Duodenal mucosa (tissue), 2 donors: ENCODE measurements at regions not wholly inside any gene's neighbourhood (a gene's known extent, or its start where the extent isn't known, plus 50 kb on each side); places are given as distances from the start of the nearest gene placed in this dataset.

Experiments used
- H3K27ac ChIP-seq: one replicate; pipeline ENCODE4 v1.7.0; 2013; ENCODE audit warnings: low read depth, low read length
- H3K27me3 ChIP-seq, 2 donors: one replicate each; pipeline ENCODE4 v1.7.0; 2013; ENCODE audit warnings: low read length in 2 of 2, control low read depth in 1 of 2; ENCODE audit not compliant: insufficient read depth in 2 of 2, control insufficient read depth in 1 of 2
- H3K36me3 ChIP-seq, 2 donors: one replicate each; pipeline ENCODE4 v1.7.0; 2013; ENCODE audit warnings: low read length in 2 of 2, control low read depth in 1 of 2; ENCODE audit not compliant: insufficient read depth in 2 of 2, control insufficient read depth in 1 of 2
- H3K4me1 ChIP-seq, 2 donors: one replicate each; pipeline ENCODE4 v1.7.0; 2013; ENCODE audit warnings: low read length in 2 of 2, control low read depth in 1 of 2; ENCODE audit not compliant: insufficient read depth in 2 of 2, control insufficient read depth in 1 of 2
- H3K4me3 ChIP-seq, 2 donors: one replicate each; pipeline ENCODE4 v1.7.0; 2013; ENCODE audit warnings: low read length in 2 of 2, low read depth in 1 of 2
- H3K9ac ChIP-seq, 2 donors: one replicate each; pipeline ENCODE4 v1.7.0; 2013; ENCODE audit warnings: low read length in 2 of 2, low read depth in 1 of 2
- H3K9me3 ChIP-seq, 2 donors: one replicate each; pipeline ENCODE4 v1.7.0; 2013; ENCODE audit warnings: low read length in 2 of 2, control low read depth in 1 of 2; ENCODE audit not compliant: control insufficient read depth in 1 of 2

GRCh38 chr5:152883066-152883775 lies 478.1 kb upstream of the NMUR2 start:
- H3K4me3 ChIP-seq, result no peak overlapping the region
- no peak overlapping the region for H3K9ac ChIP-seq
- H3K4me1 ChIP-seq, result no peaks in the 10 kb centered on the region
- H3K27me3 ChIP-seq, result no peaks in the 10 kb centered on the region
- H3K27ac ChIP-seq, result no peak overlapping the region
- H3K9me3 ChIP-seq, result no peaks in the 10 kb centered on the region
- H3K36me3 ChIP-seq, result no peaks in the 10 kb centered on the region

- Histone ChIP-seq H3K27ac (no peak overlapping the region), H3K4me1 (no peaks in the 10 kb centered on the region), H3K9me3 (no peaks in the 10 kb centered on the region), H3K27me3 (no peaks in the 10 kb centered on the region), H3K9ac (no peak overlapping the region), H3K36me3 (no peaks in the 10 kb centered on the region), H3K4me3 (no peak overlapping the region)
Measured at GRCh38 chr5:152884006-152884405, 478.9 kb upstream of the NMUR2 start.

GRCh38 chr5:152900332-152900731 lies 495.3 kb upstream of the NMUR2 start:
- Histone ChIP-seq H3K4me1 (no peaks in the 10 kb centered on the region), H3K9ac (no peak overlapping the region), H3K36me3 (no peaks in the 10 kb centered on the region), H3K27ac (no peak overlapping the region), H3K27me3 (no peaks in the 10 kb centered on the region), H3K4me3 (no peak overlapping the region), H3K9me3 (peaks cover 0 to 3% of the 10 kb centered on the region in 2 donors)

- Histone ChIP-seq H3K4me3 (no peak overlapping the region), H3K27me3 (no peaks in the 10 kb centered on the region), H3K36me3 (no peaks in the 10 kb centered on the region), H3K27ac (no peak overlapping the region), H3K4me1 (no peaks in the 10 kb centered on the region), H3K9me3 (peaks cover 0 to 8% of the 10 kb centered on the region in 2 donors), H3K9ac (no peak overlapping the region)
Measured at GRCh38 chr5:152901754-152902153, 496.7 kb upstream of the NMUR2 start.

GRCh38 chr5:152905286-152905685 lies 500.2 kb upstream of the NMUR2 start:
- Histone ChIP-seq H3K4me3 (no peak overlapping the region), H3K36me3 (no peaks in the 10 kb centered on the region), H3K27me3 (no peaks in the 10 kb centered on the region), H3K4me1 (no peaks in the 10 kb centered on the region), H3K9me3 (peaks cover under 1 to 5% of the 10 kb centered on the region in 2 donors), H3K27ac (no peak overlapping the region), H3K9ac (no peak overlapping the region)

- Histone ChIP-seq H3K9me3 (peaks cover 5% of the 10 kb centered on the region in 2 donors), H3K4me1 (no peaks in the 10 kb centered on the region), H3K4me3 (no peak overlapping the region), H3K36me3 (no peaks in the 10 kb centered on the region), H3K27ac (no peak overlapping the region), H3K27me3 (no peaks in the 10 kb centered on the region), H3K9ac (no peak overlapping the region)
Measured at GRCh38 chr5:152907488-152908245, 502.6 kb upstream of the NMUR2 start.

GRCh38 chr5:152912924-152913323 lies 507.8 kb upstream of the NMUR2 start:
- Histone ChIP-seq H3K4me1 (no peaks in the 10 kb centered on the region), H3K4me3 (no peak overlapping the region), H3K9me3 (peaks cover 4 to 5% of the 10 kb centered on the region in 2 donors), H3K36me3 (no peaks in the 10 kb centered on the region), H3K27ac (no peak overlapping the region), H3K27me3 (no peaks in the 10 kb centered on the region), H3K9ac (no peak overlapping the region)

GRCh38 chr5:152932621-152933020 lies 527.5 kb upstream of the NMUR2 start:
- no peaks in the 10 kb centered on the region for H3K36me3 ChIP-seq
- no peak overlapping the region for H3K27ac ChIP-seq
- H3K4me3 ChIP-seq, result no peak overlapping the region
- H3K9ac ChIP-seq, result no peak overlapping the region
- no peaks in the 10 kb centered on the region for H3K4me1 ChIP-seq
- H3K27me3 ChIP-seq, result no peaks in the 10 kb centered on the region
- peaks cover 3 to 7% of the 10 kb centered on the region in 2 donors for H3K9me3 ChIP-seq

GRCh38 chr5:152933056-152933455 lies 528.0 kb upstream of the NMUR2 start:
- Histone ChIP-seq H3K27ac (no peak overlapping the region), H3K4me1 (no peaks in the 10 kb centered on the region), H3K9ac (no peak overlapping the region)

GRCh38 chr5:152938630-152939029 lies 533.6 kb upstream of the NMUR2 start:
- Histone ChIP-seq H3K27ac (no peak overlapping the region), H3K9me3 (peaks cover 0 to 5% of the 10 kb centered on the region in 2 donors), H3K27me3 (no peaks in the 10 kb centered on the region), H3K9ac (no peak overlapping the region), H3K36me3 (no peaks in the 10 kb centered on the region), H3K4me1 (no peaks in the 10 kb centered on the region), H3K4me3 (no peak overlapping the region)

More at GRCh38 chr5:152933056-152933455, 528.0 kb upstream of the NMUR2 start:
- H3K27me3 ChIP-seq, result no peaks in the 10 kb centered on the region
- H3K36me3 ChIP-seq, result no peaks in the 10 kb centered on the region
- no peak overlapping the region for H3K4me3 ChIP-seq
- peaks cover 4 to 7% of the 10 kb centered on the region in 2 donors for H3K9me3 ChIP-seq
